HepG2 (cell line): ENCODE measurements at regions not wholly inside any gene's neighbourhood (a gene's known extent, or its start where the extent isn't known, plus 50 kb on each side); places are given as distances from the start of the nearest gene placed in this dataset.

Experiments
- ATAC-seq: fragments of 200-7000 bp; cut with Tn5 transposase; 3 replicates; pipeline ENCODE4 v1.9.1; 2020; ENCODE audit warnings: mild to moderate bottlenecking, moderate library complexity
- BruUV-seq: library from RNA; stranded (reverse); fragments of 400-500 nt; replicated peaks from 2 replicates; lab custom pipeline; 2021; lab: Mats Ljungman, UMichigan
- CTCF ChIA-PET: fragments of 300-600 bp; formaldehyde crosslinking; extraction: SDS; loops from one replicate; lab custom pipeline; 2021; ENCODE audit warnings: low total read pairs, inconsistent platforms, low intra/inter-chr PET ratio; lab: Yijun Ruan, JAX
- POLR2A ChIA-PET: fragments of 350-600 bp; sonication (Branson Sonifier 250); formaldehyde crosslinking; loops from one replicate; lab custom pipeline; 2020; ENCODE audit warnings: antibody characterized with exemption, inconsistent platforms; lab: Yijun Ruan, JAX
- DNase-seq: peaks from one replicate; pipeline ENCODE4 v3.0.0-alpha.2; 2015; ENCODE audit warnings: low spot score
- FAIRE-seq: peaks from 3 replicates; lab custom pipeline; 2011; peaks lifted over from hg19 to GRCh38; lab: Jason Lieb, UNC
- H2AFZ ChIP-seq: one replicate; pipeline ENCODE4 v1.6.1; 2011; ENCODE audit warnings: low read length, inconsistent platforms
- H3K27ac ChIP-seq: fragments of 300-600 bp; 3 replicates; pipeline ENCODE4 v1.8.0; 2011; ENCODE audit warnings: mixed run types, mild to moderate bottlenecking, mixed read lengths, low read length, inconsistent platforms; ENCODE audit not compliant: insufficient read depth; ENCODE audit errors: extremely low read length
- H3K27me3 ChIP-seq, 2 experiments: fragments of 200-600 bp in 1 of 2; 2 replicates in 1 of 2; 3 replicates in 1 of 2; pipeline versions ENCODE4 v1.6.0 to v1.8.0; 2011; ENCODE audit warnings: low read length in 2 of 2, mild to moderate bottlenecking in 2 of 2, moderate library complexity in 2 of 2, inconsistent platforms in 1 of 2; ENCODE audit not compliant: insufficient read depth in 2 of 2, control insufficient read depth in 1 of 2
- H3K36me3 ChIP-seq, 2 experiments: fragments of 200-600 bp in 1 of 2; replicated peaks in 1 of 2; 2 replicates in 1 of 2; 3 replicates in 1 of 2; pipeline versions ENCODE4 v1.5.1 to v1.8.0; 2011; ENCODE audit warnings: low read length in 2 of 2, inconsistent platforms in 1 of 2; ENCODE audit not compliant: insufficient read depth in 2 of 2, control insufficient read depth in 1 of 2
- H3K4me1 ChIP-seq: 2 replicates; pipeline ENCODE4 v1.5.1; 2012; ENCODE audit warnings: low read length, inconsistent platforms; ENCODE audit not compliant: insufficient read depth
- H3K4me2 ChIP-seq: 2 replicates; pipeline ENCODE4 v1.6.0; 2011; ENCODE audit warnings: low read depth, low read length, inconsistent platforms
- H3K4me3 ChIP-seq, 3 experiments: fragments of 200-600 bp in 1 of 3; sonication (generic), shearing (Covaris generic) in 1 of 3; replicated peaks in 1 of 3; 2 replicates each; pipeline ENCODE4 v1.5.1; 2011 to 2016; ENCODE audit warnings: low read length in 3 of 3, inconsistent platforms in 2 of 3, low read depth in 2 of 3, mild to moderate bottlenecking in 2 of 3, control low read depth in 1 of 3, mixed read lengths in 1 of 3; ENCODE audit not compliant: insufficient read depth in 1 of 3
- H3K79me2 ChIP-seq: one replicate; pipeline ENCODE4 v1.6.1; 2011; ENCODE audit warnings: low read length, inconsistent platforms; ENCODE audit not compliant: insufficient read depth
- H3K9ac ChIP-seq: 2 replicates; pipeline ENCODE4 v1.6.0; 2011; ENCODE audit warnings: mild to moderate bottlenecking, low read depth, low read length, inconsistent platforms; ENCODE audit not compliant: insufficient read depth
- H3K9me3 ChIP-seq: 2 replicates; pipeline ENCODE4 v1.5.1; 2012; ENCODE audit warnings: mild to moderate bottlenecking, low read length
- H4K20me1 ChIP-seq: 2 replicates; pipeline ENCODE4 v1.6.0; 2011; ENCODE audit warnings: inconsistent platforms, mild to moderate bottlenecking, low read length, moderate library complexity; ENCODE audit not compliant: insufficient read depth
- DR1 ChIP-seq: sonication (generic); formaldehyde crosslinking; IDR thresholded peaks from 2 replicates; pipeline ENCODE4 v1.8.0; 2021; ENCODE audit warnings: mild to moderate bottlenecking, missing genetic modification reagents, inconsistent platforms
- EP300 ChIP-seq, 3 experiments: sonication (generic) in 1 of 3; formaldehyde crosslinking in 1 of 3; IDR thresholded peaks; 2 replicates each; pipeline versions ENCODE4 v1.5.1 to v1.6.1; 2011 to 2020; ENCODE audit warnings: low read depth in 2 of 3, low read length in 2 of 3, borderline replicate concordance in 1 of 3, improper control_type of control experiment in 1 of 3, mild to moderate bottlenecking in 1 of 3, missing genetic modification reagents in 1 of 3, moderate library complexity in 1 of 3
- GMEB2 ChIP-seq: IDR thresholded peaks from 2 replicates; pipeline ENCODE4 v1.6.1; 2016; ENCODE audit warnings: missing biosample characterization, missing genetic modification reagents, low read depth
- GPN1 ChIP-seq: sonication (generic); formaldehyde crosslinking; IDR thresholded peaks from 2 replicates; pipeline ENCODE4 v1.5.1; 2020; ENCODE audit warnings: missing genetic modification reagents, borderline replicate concordance
- HDAC1 ChIP-seq: sonication (generic); formaldehyde crosslinking; IDR thresholded peaks from 2 replicates; pipeline ENCODE4 v1.5.1; 2020; ENCODE audit warnings: mild to moderate bottlenecking, missing genetic modification reagents
- HNRNPLL ChIP-seq: fragments of 200-400 bp; formaldehyde crosslinking; IDR thresholded peaks from 2 replicates; pipeline ENCODE4 v1.6.1; 2017; ENCODE audit warnings: mild to moderate bottlenecking, low read depth, low read length; ENCODE audit not compliant: poor library complexity, severe bottlenecking
- MATR3 ChIP-seq: sonication (generic); formaldehyde crosslinking; IDR thresholded peaks from 2 replicates; pipeline ENCODE4 v1.4.0; 2020; ENCODE audit warnings: missing genetic modification reagents
- NBN ChIP-seq: fragments of 450-650 bp; conservative IDR thresholded peaks from 2 replicates; pipeline ENCODE4 v1.6.1; 2017
- NCOA2 ChIP-seq: sonication (generic); formaldehyde crosslinking; IDR thresholded peaks from 2 replicates; pipeline ENCODE4 v1.8.0; 2022; ENCODE audit warnings: inconsistent platforms
- SNAI1 ChIP-seq: sonication (generic); formaldehyde crosslinking; IDR thresholded peaks from 2 replicates; pipeline ENCODE4 v1.5.0; 2020; ENCODE audit warnings: mild to moderate bottlenecking, missing genetic modification reagents, borderline replicate concordance
- ZBTB3 ChIP-seq: sonication (generic); formaldehyde crosslinking; IDR thresholded peaks from 2 replicates; pipeline ENCODE4 v1.4.0; 2020; ENCODE audit warnings: low read depth, mild to moderate bottlenecking, moderate library complexity, missing genetic modification reagents, borderline replicate concordance
- ZBTB39 ChIP-seq: sonication (generic); formaldehyde crosslinking; IDR thresholded peaks from 2 replicates; pipeline ENCODE4 v1.5.0; 2020; ENCODE audit warnings: missing genetic modification reagents
- ZNF207 ChIP-seq: fragments of 450-650 bp; IDR thresholded peaks from 2 replicates; pipeline ENCODE4 v1.6.1; 2016; ENCODE audit warnings: antibody characterized with exemption, borderline replicate concordance
- ZNF589 ChIP-seq: sonication (generic); formaldehyde crosslinking; conservative IDR thresholded peaks from 2 replicates; pipeline ENCODE4 v1.8.0; 2022; ENCODE audit warnings: mild to moderate bottlenecking, moderate library complexity, missing genetic modification reagents
- ZNF747 ChIP-seq: sonication (generic); formaldehyde crosslinking; IDR thresholded peaks from 2 replicates; pipeline ENCODE4 v1.8.1; 2023; ENCODE audit warnings: missing genetic modification reagents, mild to moderate bottlenecking, borderline replicate concordance
- ZNF878 ChIP-seq: sonication (generic); formaldehyde crosslinking; IDR thresholded peaks from 2 replicates; pipeline ENCODE4 v1.8.1; 2023; ENCODE audit warnings: mild to moderate bottlenecking, missing genetic modification reagents, moderate library complexity
- ZSCAN21 ChIP-seq: sonication (generic); formaldehyde crosslinking; IDR thresholded peaks from 2 replicates; pipeline ENCODE4 v1.8.0; 2022; ENCODE audit warnings: mild to moderate bottlenecking, missing genetic modification reagents, moderate library complexity, borderline replicate concordance
- WGBS: methylation state at CpG from one replicate; pipeline ENCODE4 v1.1.6; 2017; ENCODE audit warnings: low lambda C conversion rate; 5-methylcytosine and 5-hydroxymethylcytosine counted together
- in situ Hi-C: cut with HindIII; loops from 2 replicates; pipeline ENCODE4 v1.10.0; 2017; ENCODE audit warnings: low pct_unique_long_range_greater_than_20kb; ENCODE audit not compliant: extremely low pct_ligation_motif_present
- intact Hi-C: fragments of 100-400 bp; cut with micrococcal nuclease; formaldehyde crosslinking; loops from one replicate; pipeline ENCODE4 v1.10.0; 2022; ENCODE audit not compliant: unreplicated experiment
- TF ChIP-seq, protein P1 (sequence below): sonication (generic); formaldehyde crosslinking; IDR thresholded peaks from 2 replicates; pipeline ENCODE4 v1.4.0; 2020; ENCODE audit warnings: missing genetic modification reagents
- TF ChIP-seq, protein P2 (sequence below): sonication (generic); formaldehyde crosslinking; IDR thresholded peaks from 2 replicates; pipeline ENCODE4 v1.4.0; 2020; ENCODE audit warnings: mild to moderate bottlenecking, missing genetic modification reagents

- H3K9me3 ChIP-seq, result no peaks in the 10 kb centered on the region
- no peak overlapping the region for H3K27ac ChIP-seq
- H3K79me2 ChIP-seq, result no peaks in the 10 kb centered on the region
- no peak overlapping the region for H3K4me2 ChIP-seq
- FAIRE-seq, result no peak
- no peak for DNase-seq
- no peaks in the 10 kb centered on the region for H3K36me3 ChIP-seq
- H3K9ac ChIP-seq, result no peak overlapping the region
- TF ChIP-seq HNRNPLL (no peak), ZNF747 (CRISPR knock-in tag) (no peak), ZSCAN21 (CRISPR knock-in tag) (no peak), NCOA2 (no peak), DR1 (CRISPR knock-in tag) (no peak), GPN1 (CRISPR knock-in tag) (no peak), ZBTB3 (CRISPR knock-in tag) (no peak), EP300 (IDR thresholded peaks at IDR 0.05; ENCODE audit: low read depth in 2 of 2, low read length in 2 of 2) (no peak), EP300 (CRISPR knock-in tag; IDR thresholded peaks at IDR 0.05; ENCODE audit: borderline replicate concordance) (no peak), GMEB2 (no peak), ZNF207 (no peak), NBN (no peak), SNAI1 (CRISPR knock-in tag) (no peak), ZNF589 (CRISPR knock-in tag) (no peak), ZBTB39 (CRISPR knock-in tag) (no peak), ZNF878 (CRISPR knock-in tag) (no peak), MATR3 (no peak), HDAC1 (CRISPR knock-in tag) (no peak)
- TF ChIP-seq, protein P1, sequence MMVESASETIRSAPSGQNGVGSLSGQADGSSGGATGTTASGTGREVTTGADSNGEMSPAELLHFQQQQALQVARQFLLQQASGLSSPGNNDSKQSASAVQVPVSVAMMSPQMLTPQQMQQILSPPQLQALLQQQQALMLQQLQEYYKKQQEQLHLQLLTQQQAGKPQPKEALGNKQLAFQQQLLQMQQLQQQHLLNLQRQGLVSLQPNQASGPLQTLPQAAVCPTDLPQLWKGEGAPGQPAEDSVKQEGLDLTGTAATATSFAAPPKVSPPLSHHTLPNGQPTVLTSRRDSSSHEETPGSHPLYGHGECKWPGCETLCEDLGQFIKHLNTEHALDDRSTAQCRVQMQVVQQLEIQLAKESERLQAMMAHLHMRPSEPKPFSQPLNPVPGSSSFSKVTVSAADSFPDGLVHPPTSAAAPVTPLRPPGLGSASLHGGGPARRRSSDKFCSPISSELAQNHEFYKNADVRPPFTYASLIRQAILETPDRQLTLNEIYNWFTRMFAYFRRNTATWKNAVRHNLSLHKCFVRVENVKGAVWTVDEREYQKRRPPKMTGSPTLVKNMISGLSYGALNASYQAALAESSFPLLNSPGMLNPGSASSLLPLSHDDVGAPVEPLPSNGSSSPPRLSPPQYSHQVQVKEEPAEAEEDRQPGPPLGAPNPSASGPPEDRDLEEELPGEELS (CRISPR knock-in tag), result no peak
- TF ChIP-seq, protein P2, sequence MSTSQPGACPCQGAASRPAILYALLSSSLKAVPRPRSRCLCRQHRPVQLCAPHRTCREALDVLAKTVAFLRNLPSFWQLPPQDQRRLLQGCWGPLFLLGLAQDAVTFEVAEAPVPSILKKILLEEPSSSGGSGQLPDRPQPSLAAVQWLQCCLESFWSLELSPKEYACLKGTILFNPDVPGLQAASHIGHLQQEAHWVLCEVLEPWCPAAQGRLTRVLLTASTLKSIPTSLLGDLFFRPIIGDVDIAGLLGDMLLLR (CRISPR knock-in tag), result no peak
- POLR2A ChIA-PET, result no interaction called here
- H3K4me1 ChIP-seq, result peaks cover 13% of the 10 kb centered on the region
- no peaks in the 10 kb centered on the region for H4K20me1 ChIP-seq
- H2AFZ ChIP-seq, result no peak overlapping the region
- 42% methylated on average over 4 of the region's 7 CpGs for WGBS
- CTCF ChIA-PET, result no interaction called here
- ATAC-seq, result no peak
- in situ Hi-C loops (no loop called here), intact Hi-C loops (no loop called here)
- H3K4me3 ChIP-seq, result no peak overlapping the region
- BruUV-seq, result no TSS peak
- no peaks in the 10 kb centered on the region for H3K27me3 ChIP-seq
Observed at GRCh38 chr7:25059576-25059975, 65.5 kb downstream of the CYCS start.
